Retina (tissue), 1 donor: ENCODE measurements at regions not wholly inside any gene's neighbourhood (a gene's known extent, or its start where the extent isn't known, plus 50 kb on each side); places are given as distances from the start of the nearest gene placed in this dataset.
"Not testable (repeated sequence)": the region's sequence is repeated elsewhere in the genome, so short reads cannot be mapped to it uniquely, and the experiment has no call there.

Source experiments
- DNase-seq: peaks from one replicate; pipeline ENCODE4 v3.0.0-alpha.2; 2016

DNA sequence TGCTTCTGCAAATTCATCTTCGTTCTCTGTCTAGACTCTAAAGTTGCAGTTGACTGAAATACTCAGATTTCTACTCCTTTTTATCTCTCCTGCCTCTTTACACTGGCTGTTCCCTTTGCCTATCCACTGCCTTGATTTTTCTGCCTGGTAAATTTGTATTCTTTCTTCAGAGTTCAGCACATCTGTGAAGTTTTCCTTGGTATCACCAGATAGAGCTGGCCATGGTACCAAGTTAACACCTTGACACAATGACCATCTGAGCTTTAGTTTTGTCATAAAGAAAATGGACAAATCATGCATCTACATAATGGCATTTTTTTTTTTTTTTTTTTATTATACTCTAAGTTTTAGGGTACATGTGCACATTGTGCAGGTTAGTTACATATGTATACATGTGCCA, 143.0 kb downstream of the PPP1R3A start:
- no peak for DNase-seq

DNA sequence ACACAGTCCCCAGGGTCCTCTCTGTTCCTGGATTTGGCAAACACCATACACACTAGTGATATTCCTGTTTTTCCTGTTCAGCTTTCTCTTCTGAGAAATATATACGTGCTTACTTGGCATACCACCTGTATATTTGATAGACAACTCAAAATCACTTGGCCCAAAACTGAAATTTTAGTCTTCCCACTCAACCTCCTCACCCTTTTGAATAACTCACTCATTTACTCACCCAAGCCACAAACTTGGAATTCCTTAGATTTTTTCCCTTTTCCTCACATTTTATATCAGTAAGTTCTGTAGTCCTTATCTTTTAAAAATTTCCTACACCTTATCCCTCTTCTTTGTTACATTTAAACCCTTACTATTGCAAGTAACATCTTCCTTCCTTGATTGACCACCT, 143.4 kb downstream of the PPP1R3A start:
- no peak for DNase-seq

DNA sequence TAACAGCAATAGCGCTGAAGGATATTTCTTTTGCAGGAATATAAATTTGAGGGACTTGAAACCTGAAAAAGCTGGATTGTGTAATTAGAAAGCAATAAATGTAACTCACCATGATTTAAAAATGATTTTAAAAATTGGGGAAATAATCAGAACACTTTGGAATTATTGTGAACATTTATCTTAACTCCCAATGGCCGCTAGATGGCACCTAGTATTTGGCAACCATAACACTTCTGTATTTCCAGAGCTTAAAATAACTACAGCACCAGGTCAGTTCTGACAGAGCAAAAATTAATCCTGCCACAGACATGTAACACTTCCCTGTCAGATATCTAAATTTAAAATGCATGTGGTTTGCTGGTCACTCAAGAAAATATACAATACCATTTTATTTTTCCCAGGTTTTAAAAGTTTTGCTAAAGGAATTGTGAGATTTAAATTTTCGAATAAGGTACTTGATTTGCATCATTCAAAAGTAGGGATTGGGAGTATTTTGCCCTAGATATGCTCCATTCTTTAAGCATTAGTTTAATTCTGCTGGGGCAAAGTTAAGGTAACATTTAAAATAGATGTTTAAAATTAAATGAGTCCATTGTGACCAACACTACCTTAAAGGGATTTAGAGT, 144.5 kb downstream of the PPP1R3A start:
- DNase-seq, result peak; percentile 13

DNA sequence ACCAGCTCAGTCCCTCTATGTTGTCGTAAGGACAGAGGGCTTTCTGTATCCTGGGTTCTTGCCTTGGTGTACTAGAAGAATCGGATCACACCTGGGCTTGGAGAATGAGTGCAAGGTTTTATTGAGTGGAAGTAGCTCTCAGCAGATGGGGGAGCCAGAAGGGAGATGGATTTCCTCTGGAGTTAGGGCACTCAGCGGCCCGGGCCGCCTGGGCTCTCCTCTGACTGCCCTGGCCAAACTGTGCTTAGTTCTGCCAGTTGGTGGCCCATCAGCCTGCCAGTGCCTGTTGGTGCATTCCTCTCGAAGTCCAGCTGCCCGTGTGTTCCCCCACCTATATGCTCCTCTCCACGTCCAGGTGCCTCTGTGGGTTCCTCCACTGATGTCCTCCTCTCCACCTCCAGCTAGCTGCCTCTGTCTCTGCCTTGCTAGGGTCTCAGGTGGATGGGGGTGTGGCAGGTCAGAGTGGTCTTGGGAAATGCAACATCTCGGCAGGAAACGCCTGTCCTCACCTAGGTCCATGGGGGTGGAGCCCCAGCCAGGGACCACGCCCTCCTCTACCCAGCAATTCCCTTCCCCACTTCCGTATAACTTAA, 148.6 kb downstream of the PPP1R3A start:
- DNase-seq, result no peak

DNA sequence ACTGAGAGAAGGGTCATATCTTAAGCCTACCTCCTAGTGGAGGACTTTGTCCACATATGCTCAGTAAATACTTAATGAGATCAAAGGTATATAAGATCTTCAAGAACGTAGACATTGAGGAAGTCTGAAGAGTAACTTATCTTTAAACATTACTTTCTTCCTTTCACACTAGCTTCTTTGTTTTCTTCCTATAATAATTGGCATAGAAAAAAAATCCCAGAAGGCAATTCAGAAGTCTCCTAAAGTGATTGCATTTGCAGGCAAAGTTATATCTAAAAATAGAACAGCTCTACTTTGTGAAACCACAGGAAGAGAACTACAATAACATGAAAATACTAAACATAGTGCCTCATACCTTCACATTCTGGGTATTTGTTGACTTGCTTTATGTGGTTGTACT, 150.4 kb downstream of the PPP1R3A start:
- no peak for DNase-seq

DNA sequence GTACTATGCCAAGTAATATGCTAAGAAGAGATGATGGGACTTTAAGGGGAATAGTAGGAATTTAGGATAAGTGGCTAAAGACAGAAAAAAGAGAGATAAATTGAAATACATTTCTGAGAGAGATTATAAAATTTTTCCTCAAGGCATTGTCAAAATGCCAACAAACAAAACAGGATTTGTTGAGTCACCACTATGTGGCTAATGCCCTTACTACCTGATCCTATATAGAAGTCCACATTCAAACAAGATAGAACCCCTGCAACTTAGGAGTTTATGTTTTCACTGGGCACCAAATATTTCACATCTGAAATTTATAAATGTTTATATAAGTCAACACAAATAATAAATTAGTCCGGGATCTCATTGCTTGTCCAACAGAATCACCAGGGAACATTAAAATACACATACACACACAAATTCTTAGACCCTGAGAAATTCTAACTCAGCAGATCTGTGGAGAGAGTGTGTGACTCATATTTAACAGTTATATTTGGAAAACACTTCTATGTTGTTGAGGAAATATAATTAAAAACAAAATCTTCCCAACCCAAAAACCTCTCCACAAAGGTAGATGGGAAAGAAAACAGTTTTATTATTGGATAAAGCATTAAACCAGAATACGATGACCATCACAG, 154.3 kb downstream of the PPP1R3A start:
- no peak for DNase-seq

DNA sequence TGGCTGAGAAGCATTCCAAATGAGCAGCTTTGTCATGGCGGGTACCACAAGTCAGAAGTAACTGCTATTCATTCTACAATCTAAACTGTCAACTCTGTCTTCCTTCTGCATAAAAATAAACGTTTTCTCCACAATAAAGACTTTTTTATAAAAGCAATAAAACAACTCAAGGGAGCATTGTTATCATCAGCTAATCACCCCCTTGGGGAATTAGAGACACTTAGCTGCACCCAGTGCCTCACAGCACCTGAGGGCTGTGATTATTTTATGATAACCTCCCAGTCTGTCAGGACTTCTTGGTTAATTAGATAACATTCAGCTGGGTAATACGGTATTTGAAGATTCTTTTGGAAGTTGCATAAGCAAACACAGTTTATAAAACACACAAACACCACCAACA, 155.6 kb downstream of the PPP1R3A start:
- DNase-seq, result no peak

DNA sequence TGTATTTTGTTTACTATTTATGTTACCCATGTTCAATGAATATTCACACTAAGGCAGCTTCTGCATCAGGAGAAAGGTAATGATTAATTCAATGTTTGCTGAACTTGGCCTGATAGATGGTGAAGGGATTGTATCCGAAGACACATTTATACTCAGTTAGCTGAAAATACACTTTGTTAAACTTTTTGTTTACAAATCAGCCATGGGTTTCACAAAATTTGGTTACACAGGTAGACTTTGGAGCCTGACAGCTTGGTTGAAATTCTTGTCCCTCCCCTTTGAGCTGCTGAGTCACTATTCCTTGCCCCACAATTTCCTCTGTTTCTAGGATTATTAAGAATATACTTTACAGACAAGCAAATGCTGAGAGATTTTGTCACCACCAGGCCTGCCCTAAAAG, 162.6 kb downstream of the PPP1R3A start:
- DNase-seq, result no peak

DNA sequence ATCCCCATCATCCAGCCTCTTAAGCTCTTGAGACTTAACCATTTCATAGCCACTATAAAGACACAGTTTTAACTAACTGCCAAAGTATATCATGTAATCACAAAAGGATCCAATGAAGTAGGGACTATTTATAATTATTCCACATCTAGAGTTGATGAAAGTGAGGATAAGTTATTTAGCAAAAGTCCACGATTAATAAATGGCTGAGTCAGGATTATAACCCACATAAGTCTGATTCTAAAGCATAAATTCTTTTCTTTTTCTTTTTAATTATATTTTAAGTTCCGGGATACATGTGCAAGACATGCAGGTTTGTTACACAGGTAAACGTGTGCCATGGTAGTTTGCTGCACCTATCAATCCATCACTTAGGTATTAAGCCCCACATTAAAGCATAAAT, 166.1 kb downstream of the PPP1R3A start:
- DNase-seq, result no peak

DNA sequence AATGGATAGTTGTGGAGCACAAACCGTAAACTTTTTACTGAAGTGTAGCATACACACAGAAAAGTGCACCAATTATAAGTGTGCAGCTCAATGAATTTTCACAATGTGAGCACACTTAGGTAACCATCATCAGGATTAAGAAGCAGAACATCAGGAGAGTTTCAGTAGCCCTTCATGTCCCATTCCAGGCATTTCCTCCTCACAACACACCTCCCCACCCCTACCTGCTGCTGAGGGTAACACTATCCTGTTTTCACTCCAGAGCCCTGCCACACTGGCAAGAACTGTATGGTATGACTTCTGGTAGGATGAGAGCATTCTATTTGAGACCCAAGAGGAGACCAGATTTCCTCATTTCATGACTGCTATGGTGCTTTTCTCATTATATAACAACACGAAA, 166.5 kb downstream of the PPP1R3A start:
- DNase-seq, result no peak

DNA sequence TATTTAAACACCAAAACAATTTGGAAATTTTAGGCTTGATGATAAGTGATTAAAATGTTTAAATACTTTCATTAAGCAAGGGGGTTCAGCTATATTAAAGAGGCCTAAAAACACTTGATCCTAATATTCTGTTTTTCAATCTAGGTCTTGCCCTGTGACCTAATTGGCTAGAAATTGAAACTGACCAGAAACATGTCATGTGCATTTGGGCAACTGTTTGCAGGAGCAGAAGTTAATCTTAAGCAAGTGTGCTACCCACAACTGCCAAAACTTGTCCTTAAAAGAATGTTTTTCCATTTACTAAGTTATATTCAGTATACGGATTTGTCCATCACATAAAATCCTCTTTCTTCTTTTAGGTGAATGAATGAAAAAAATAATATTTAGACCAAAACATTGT, 167.3 kb downstream of the PPP1R3A start:
- no peak for DNase-seq

DNA sequence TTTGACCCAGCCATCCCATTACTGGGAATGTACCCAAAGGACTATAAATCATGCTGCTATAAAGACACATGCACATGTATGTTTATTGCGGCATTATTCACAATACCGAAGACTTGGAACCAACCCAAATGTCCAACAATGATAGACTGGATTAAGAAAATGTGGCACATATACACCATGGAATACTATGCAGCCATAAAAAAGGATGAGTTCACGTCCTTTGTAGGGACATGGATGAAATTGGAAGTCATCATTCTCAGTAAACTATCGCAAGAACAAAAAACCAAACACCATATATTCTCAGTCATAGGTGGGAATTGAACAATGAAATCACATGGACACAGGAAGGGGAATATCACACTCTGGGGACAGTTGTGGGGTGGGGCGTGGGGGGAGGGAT, 170.4 kb downstream of the PPP1R3A start:
- not testable (repeated sequence) for DNase-seq

DNA sequence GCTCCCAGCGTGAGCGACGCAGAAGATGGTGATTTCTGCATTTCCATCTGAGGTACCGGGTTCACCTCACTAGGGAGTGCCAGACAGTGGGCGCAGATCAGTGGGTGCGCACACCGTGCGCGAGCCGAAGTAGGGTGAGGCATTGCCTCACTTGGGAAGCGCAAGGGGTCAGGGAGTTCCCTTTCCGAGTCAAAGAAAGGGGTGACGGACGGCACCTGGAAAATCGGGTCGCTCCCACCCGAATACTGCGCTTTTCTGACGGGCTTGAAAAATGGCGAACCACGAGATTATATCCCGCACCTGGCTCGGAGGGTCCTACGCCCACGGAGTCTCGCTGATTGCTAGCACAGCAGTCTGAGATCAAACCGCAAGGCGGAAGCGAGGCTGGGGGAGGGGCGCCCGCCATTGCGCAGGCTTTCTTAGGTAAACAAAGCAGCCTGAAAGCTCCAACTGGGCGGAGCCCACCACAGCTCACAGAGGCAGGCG, 175.8 kb downstream of the PPP1R3A start:
- DNase-seq, result not testable (repeated sequence)

DNA sequence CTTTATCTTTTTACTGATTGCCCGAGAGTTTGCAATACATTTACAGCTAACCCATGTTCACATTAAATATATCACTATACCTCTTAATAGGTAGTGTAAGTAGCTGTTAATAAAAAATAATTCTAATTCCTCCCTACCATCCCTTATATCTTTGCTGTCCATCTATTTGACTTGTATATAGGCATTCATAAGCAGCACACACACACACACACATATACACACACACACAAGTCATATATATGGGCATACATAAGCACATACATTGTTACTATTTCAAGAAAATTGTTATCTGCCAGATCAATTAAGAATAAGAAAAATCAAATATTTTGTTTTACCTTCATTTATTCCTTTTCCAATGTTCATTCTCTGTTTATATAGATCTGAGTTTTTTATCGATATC, 176.4 kb downstream of the PPP1R3A start:
- no peak for DNase-seq

DNA sequence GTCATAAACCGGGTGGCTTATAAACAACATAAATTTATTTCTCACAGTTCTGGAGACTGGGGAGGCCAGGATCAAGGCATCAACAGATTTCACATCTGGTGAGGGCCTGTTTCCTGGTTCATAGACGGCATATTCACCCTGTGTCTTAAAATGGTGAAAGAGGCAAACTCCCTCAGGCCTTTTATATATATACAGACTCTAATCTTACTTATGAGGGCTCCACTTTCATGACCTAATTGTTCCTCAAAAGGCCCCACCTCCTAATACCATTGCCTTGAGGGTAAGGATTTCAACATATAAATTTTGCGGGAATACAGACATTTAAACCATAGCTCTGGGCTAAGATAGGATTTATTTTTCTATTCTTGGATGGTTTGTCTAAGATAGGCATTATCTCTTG, 187.2 kb downstream of the PPP1R3A start:
- DNase-seq, result no peak

DNA sequence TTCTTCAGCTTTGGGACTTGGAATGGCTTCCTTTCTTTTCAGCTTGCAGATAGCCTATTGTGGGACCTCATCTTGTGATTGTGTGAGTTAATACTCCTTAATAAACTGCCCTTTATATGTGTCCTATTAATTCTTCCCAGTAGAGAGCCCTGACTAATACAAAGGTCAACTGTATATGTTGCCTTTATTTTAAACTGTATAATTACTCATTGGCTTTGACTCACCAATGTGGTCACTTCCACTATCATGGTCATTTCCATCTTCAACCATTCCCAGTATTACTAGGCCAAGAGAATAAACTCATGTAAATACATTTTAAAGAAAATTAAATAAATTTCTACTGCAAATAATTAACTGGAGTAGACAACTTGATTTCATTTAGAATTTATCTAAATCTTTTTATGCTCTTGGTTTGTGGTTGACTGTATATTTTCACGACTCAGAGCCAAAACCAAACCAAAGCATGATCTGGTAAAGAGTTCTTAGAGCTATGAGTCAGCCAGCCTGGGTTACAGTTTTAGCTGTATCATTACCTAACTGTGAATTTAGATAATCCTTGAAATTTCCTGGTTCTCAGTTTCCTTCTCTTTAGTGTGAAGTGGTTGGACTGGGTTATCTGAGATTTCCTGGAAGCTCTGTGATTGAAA, 188.4 kb downstream of the PPP1R3A start:
- no peak for DNase-seq

DNA sequence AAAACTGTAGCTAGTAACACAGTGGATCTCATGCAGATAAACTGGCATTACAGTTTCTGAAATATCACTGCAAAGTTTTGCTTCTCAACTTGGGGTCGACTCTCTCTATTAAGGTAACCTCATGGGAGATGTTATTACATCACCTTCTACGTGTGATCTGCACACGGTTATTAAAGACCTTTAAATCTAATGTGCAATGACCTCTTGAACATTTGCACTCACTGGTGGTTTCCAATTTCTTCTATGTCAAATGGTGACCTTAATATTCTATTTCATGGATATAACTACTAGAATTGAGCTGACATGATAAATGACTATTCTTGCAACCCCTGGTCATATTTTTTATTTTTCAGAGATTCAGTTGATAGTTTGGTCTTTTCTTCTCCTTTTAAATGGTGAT, 191.3 kb downstream of the PPP1R3A start:
- DNase-seq, result no peak

DNA sequence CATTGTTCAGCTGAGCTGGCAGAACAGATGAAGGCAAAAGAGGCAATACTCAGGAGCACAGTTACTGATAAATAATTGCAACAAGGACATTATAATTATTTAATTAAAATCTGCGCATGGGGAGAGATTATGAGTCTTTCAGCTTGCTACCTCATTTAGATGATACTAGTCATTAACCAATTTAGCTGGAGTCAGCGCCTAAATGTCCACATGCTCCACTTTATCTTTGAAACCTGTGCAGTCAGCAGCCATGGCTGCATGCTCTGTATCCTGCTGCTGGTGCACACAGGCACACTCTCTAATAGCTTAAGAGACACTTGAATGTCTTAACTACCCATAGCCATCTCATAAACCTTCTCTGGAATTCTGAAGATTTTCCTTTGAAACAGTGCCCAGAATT, 196.8 kb downstream of the PPP1R3A start:
- no peak for DNase-seq

DNA sequence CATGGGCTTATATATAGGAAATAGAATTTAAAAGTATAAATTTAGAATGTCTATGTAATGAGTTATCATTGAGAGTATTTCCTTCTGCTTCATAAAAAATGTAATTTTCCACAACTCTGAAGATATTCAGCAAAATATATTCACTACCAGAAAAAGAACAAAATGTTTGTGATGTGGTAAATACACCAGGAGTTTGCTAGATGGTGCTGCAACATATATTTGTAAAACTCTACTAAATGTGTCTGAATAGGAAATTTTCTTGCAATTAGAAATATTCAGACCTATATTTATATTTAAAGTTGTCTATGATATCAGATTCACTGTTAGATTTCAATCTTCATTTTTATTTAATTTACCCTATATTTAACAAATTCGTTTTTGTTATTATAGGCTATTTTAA, 201.1 kb downstream of the PPP1R3A start:
- DNase-seq, result no peak

DNA sequence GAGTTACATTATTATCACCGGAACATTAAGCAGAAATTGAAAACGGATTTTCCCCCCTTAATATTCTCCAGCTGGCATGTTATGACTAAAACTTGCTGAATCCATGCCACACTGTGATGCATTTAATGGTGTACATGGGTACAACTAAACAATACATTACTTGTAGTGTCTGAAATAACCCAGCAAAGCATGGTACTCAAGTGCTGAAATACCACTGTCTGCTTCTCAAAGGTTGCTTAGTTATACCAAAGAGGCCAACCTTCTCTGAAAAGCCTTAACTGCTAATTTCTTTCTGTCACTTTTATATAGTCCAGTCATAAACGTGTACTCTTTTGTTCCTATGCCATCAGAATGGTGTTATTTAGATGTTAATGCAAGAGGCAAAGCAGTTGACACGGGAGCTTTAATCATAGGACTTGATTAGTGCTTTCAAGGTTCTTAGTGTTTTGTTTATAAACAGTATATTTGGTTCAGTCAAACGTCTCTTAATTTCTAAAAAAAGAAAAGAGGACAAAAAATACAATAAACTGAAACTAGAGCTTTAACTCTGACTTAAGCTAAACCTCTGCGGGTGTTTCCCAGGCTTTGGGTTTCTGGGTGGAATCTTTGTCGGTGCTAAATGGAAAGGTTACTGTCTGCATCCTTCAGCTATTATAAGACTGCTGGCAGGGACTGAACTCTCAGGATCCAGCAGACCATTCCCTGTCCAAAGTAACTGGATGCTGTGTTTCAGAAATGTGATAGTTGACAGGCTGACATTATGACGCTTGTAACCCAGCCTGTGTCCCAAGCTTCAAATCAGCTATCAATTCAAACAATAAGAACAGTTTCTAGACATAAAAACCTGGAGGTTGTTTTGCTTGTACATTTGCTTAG, 202.6 kb downstream of the PPP1R3A start:
- no peak for DNase-seq

DNA sequence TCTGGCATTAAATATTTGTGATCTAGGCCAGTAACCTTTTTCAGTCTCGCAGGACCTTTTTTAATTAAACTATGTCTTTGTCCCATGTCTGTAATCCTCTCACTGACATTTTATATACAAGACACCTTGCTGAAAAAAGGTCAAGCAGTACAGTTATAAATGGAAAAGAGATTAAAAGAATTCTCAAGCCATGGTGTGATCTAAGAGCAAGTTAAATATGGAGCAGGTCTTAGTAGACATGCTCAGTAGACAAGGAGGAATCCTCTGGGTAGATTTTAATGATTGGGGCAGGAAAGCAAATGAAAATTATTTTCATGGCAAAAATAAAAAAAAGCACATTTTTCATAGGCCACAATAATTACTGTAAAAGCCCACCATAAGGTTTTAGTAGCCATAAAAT, 203.5 kb downstream of the PPP1R3A start:
- no peak for DNase-seq

DNA sequence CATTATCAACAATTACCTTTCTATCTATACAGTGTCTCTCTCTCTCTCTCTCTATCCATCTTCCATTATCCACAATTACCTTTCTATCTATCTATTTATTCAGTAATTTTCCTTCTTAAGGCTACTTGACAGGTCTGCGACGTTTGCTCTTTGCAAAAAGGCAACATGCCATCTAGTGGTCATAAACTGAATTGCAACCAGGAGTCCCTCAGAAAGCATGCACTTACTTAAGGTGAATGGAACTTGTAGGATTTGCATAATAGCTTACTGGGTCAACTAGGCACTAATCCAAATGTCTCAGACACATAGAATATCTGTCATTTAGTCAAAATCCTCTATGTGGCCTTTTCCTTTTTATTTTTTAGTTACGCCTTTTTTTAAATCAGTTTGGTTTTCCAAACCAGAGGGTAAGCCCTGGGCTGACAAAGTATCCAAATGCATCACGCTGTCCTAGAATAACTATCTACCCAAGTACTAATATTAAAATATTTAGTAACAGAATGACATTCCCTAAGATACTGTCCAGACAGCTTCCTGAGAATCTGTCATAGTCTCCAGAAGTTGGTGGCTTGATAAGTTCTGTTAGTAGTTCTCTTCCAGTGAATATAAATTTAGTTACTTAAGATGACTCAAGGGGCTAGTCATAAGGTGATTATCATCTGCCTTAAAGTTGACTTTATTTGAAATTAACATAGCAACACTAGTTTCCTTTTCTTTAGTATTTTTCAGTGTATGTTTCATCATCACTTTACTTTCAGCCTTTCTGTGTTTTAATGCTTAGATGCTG, 208.3 kb downstream of the PPP1R3A start:
- peak; percentile 52 for DNase-seq
